BE2C (cell line): ENCODE measurements at regions not wholly inside any gene's neighbourhood (a gene's known extent, or its start where the extent isn't known, plus 50 kb on each side); places are given as distances from the start of the nearest gene placed in this dataset.

Source experiments
- DNase-seq: peaks from one replicate; pipeline ENCODE4 v3.0.0-alpha.2; 2020
- H3K27me3 ChIP-seq: fragments of 250-450 bp; sonication (Bioruptor Pico); 2 replicates; pipeline ENCODE4 v1.5.1; 2020; ENCODE audit warnings: mild to moderate bottlenecking
- H3K36me3 ChIP-seq: fragments of 250-450 bp; sonication (Bioruptor Pico); 2 replicates; pipeline ENCODE4 v1.5.1; 2020; ENCODE audit warnings: mild to moderate bottlenecking
- H3K4me1 ChIP-seq: fragments of 250-450 bp; sonication (Bioruptor Pico); 2 replicates; pipeline ENCODE4 v1.5.1; 2020
- H3K4me3 ChIP-seq: 2 replicates; pipeline ENCODE4 v1.5.1; 2011; ENCODE audit warnings: low read depth, low read length
- H3K9me3 ChIP-seq: fragments of 250-450 bp; sonication (Bioruptor Pico); 2 replicates; pipeline ENCODE4 v1.5.1; 2020
- CTCF ChIP-seq: IDR thresholded peaks from 2 replicates; pipeline ENCODE4 v1.5.1; 2012; ENCODE audit warnings: mild to moderate bottlenecking, low read depth, low read length

GRCh38 chr4:184268584-184269160, 51.0 kb upstream of the ENPP6 start:
- no peaks in the 10 kb centered on the region for H3K27me3 ChIP-seq

GRCh38 chr4:184267673-184268583, 50.3 kb upstream of the ENPP6 start:
- Histone ChIP-seq H3K9me3 (no peaks in the 10 kb centered on the region), H3K4me1 (no peaks in the 10 kb centered on the region), H3K4me3 (peak overlapping the region; percentile 65), H3K27me3 (no peaks in the 10 kb centered on the region), H3K36me3 (no peaks in the 10 kb centered on the region)
- DNase-seq: peak; percentile 56
- TF ChIP-seq CTCF: no peak

More at GRCh38 chr4:184268584-184269160, 51.0 kb upstream of the ENPP6 start:
- Histone ChIP-seq H3K4me1 (no peaks in the 10 kb centered on the region), H3K36me3 (no peaks in the 10 kb centered on the region), H3K4me3 (peak overlapping the region; percentile 65), H3K9me3 (no peaks in the 10 kb centered on the region)
- DNase-seq: no peak
- TF ChIP-seq CTCF: peak; percentile 35
